CD4-positive, alpha-beta T cell treated with Interleukin-12 subunit alpha and Interleukin-12 subunit beta, for 1 hour (primary cell): ENCODE measurements at regions not wholly inside any gene's neighbourhood (a gene's known extent, or its start where the extent isn't known, plus 50 kb on each side); places are given as distances from the start of the nearest gene placed in this dataset.

Experiments used
- DNase-seq: peaks from one replicate; pipeline ENCODE4 v3.0.0-alpha.2; 2020

DNA sequence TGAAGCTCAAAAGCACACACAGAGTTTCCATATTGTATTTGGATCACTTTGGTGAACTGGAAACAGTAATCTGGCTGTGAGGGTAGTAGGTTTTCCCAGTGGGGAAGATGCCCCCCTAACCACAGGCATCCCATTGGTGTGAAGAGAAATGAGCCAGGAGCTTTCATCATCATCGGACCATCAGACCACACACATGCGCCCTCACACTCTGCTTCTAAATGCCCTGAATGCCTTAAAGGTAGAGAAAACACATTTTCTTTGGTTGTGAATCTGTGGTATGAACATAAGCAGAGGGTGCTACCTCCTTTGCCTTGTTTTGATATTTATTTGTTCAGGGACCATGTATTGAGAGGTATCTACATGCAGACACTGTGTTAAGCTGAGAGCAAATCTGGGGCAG is 79.0 kb upstream of the DNAH14 start:
- DNase-seq, result no peak

DNA sequence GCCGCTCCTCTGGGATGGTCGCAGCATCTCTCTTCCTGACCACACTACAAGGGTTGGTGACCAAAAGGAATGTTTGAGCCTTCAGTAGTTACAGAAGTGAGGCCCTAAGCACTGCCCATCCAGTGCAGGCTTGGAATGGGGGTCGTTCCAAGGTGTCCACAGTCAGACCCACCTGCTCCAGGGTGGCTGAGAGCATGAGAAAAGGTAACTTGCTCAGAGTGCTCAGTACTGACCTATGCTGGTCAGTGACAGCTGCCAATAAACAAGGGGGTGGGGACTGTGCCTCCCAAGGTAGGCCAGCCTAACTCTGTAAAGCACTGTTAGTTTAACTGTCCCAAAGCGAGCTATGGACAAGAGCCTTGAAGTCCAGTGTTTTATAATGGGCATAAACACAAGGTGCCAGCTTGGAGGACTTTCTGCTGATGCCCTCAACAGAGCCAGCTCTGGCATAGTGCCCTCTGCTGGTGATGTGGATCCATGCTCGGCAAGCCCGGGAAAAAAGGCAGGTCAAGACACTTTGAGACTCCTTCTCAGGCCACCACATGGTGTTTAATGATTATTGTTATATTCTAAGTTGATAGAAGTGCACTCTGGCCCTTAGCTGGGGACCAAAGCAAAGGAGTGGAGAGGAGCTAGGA is 78.1 kb upstream of the DNAH14 start:
- peak; percentile 44 for DNase-seq

DNA sequence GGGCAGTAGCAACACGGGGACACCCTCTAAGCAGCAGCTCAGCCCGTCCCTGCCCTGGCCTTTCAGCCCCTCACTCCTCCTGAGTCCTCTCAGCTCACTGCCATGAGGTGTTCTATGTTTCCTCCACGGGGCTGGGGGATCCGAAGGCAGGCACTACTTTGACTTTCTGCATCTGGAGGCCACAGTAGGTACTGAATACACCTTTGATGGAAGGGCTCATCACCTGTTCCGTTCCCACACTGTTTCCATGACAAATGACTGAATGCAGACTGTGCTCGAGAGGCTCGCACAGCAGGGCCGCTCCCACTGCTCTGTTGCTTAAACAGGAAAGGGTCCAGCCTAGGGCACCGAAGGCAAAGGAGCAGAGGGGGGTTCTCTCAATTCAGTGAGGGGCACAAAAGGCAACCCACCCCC is 77.6 kb upstream of the DNAH14 start:
- no peak for DNase-seq

DNA sequence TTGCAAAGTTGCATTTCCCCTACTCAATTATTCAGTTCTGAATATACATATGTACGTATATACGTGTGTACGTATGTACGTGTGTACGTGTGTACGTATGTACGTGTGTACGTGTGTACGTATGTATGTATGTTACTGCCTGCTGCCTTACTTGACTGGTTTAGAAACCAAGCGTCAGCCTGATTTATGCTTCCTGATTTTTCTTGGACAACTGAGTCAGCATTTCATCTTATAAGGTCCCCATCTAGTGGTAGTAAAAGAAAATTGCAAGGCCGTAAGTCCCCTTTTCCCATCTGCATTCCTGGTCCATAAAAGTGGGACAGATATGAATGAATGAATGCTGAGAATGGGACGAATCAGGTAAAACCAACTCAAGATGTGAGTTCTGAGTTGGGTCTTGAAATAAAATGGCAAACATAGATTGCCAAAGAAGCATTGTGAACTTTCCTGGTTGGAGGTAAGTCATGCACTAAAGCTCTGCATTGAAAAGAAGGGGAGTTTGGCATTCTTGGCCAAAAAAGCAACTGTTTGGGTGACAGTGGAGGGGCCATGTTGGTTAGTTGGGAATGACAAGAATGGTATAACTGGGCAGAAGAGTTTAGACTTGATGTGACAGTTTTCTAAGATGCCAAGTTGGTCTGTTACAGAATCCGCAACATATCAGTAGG is 76.4 kb upstream of the DNAH14 start:
- no peak for DNase-seq

DNA sequence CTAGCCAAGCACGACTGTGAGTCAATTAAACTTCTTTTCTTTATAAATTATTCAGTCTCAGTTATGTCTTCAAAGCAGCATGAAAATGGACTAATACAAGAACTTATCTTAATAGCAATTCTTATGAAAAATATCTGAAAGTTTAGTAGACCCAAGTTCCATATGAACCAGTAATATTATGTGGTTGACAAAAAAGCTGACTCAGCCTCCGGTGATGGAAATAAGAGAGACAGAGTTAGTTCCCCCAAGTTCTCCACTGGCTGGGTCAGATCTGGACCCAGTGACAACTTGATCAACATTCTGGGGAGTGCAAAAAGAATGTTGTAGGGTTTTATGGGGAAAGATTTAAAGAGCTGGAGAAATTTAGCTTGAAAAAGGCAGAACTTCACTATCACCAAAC is 72.5 kb upstream of the DNAH14 start:
- DNase-seq, result no peak

DNA sequence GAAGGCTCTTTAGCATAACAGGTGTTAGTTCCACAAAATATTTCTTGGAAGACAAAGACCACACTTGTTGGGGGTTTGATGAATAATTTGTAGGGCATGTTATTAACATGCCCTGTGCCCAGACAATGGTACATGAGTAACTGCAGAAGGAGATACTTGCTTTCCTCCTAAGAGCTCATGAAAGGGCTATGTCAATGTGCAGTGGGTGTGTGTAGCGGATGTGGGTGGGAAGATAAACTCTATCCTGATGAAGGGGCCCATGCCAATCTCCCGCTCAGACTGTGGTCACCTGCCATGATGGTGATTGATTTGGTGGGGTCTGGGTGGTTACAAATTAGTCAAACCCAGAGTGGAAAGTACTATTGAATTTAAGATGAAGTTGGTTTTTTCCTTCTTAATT is 69.8 kb upstream of the DNAH14 start:
- no peak for DNase-seq

DNA sequence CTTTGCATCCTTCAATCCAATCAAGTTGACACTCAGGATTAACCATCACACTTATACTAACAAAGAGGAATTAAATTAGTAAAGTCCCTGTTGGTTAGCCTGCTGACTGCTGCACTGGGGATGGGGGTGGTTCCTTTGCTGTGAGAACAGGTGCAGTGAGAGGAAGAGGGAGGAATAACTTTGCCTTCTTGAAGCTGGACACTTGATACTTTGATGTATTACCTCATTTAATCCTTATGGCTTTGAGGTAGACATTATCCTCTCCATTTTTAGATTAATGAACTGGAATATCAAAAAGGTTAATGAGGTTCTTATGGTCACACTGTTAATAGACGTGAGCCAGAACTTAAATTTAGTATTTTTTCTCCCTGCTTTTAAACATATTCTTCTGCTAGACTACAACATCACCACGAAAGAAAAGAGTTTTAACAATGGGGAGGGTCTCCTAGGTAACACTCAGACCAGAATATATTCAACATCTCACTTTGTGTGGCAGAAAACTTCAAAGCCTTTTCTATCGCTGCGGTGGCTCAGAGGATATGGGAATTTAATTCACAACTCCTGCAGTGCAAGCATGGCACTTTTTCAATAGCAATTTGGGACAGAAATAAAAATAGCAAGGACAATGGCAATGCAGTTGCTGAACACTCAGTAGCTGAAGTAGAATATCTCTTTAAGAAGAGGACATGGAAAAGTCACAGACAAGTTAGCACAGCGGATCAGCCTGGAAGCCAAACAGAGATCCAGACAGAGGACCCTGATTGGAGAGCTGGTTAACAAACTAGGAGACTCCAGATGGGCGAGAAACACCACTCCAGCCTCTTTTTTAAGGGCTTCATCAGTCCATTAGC is 68.8 kb upstream of the DNAH14 start:
- no peak for DNase-seq

DNA sequence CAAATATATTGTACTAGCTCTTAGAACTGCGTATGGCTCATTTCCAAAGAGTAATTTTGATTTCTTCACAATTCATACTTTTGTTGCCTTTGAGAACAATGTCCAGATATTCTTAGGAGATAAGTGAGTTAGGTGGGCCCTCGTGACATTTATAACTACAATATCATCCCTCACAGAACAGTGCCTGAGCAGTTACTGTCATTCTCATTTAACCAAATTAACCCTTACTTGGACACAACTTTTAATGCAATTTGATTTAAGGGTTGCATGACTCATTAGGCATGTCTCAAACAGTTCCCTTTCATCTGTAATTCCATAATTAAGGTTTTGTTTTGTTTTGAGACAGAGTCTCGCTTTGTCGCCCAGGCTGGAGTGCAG is 68.1 kb upstream of the DNAH14 start:
- no peak for DNase-seq

DNA sequence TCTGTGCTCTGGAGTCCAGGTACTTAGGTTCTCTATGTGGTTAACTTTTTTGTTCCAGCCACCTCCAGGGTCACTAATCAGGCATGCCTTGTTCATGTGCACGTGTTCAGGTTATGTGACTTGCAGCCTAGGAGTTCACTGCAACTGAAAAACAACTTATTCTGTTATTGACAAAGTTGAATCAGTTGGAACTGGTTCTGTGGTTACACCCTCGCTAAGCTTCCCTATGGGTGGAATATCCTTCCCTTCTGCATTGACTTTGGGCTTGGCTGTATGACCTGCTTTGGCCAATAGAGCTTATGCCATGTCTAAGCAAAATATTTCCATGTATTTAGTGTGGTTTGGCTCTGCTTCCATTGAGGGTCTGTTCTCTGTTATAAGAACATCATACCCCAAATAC is 66.0 kb upstream of the DNAH14 start:
- no peak for DNase-seq

DNA sequence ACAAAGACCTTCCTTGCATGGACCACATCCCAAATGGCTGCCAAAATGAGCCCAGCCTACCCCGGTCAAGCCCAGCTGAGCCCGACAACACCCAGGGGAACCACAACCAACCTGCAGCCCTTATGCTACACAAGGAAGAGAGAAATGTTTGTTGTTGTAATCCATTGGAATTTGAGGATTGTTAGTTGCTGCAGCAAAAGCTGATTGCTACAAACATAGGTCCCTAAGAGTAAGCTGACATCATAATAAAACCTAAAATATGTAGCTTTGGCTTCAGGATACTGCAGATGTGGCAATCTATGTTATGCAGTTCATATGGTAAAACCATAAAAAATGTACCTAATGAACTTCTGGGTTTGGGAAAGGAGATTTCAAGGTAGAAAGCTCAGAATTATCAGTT is 65.5 kb upstream of the DNAH14 start:
- no peak for DNase-seq

DNA sequence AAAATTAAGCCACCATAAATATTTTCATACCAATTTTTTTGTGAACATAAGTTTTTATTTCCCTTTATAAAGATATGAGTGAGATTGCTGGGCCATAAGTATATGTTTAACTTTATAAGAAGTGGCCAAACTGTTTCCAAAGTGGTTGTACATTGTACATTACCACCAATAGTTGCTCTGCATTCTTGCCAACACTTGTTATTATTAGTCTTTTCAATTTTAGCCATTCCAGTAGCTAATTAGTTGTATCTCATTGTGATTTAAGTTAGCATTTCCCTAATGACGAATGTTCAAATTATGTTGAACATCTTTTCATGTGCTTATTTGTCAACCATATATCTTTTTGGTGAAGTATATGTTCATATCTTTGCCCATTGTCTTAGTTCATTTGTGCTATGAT is 64.0 kb upstream of the DNAH14 start:
- no peak for DNase-seq

DNA sequence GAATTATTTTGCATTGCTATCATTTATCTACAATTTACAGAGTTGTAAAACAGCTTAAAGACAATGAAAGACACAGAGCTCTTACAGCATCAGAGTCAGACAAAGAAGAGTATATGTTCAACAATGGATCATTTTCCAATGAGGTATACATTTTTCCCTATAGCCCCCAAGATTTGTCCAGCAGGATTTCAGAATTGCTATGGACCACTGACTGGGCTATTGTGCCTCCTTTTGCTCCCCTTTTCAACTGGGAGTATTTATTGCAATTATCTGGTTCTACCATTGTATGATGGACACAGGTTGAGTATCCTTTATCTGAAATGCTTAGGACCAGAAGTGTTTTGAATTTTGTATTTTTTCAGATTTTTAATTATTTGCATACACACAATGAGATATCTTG is 62.5 kb upstream of the DNAH14 start:
- no peak for DNase-seq

DNA sequence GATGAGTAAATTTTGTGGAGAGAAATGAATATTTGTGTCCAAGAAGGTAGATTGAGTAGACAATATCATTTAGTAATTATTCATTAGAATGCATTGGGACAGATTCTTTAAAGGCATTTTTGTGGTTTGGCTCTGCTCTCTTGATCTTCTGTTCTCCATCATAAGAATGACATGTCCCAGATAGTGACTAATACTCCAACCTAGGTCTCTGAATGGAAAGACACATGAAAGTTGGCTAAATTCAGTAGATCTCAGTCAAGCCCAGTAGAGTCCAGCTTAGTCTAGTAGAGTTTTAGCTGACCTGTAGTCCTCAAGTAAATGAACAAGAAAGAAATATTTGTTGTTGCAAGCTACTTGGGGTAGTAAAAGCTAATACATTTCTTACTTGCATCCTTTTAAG is 61.8 kb upstream of the DNAH14 start:
- no peak for DNase-seq

DNA sequence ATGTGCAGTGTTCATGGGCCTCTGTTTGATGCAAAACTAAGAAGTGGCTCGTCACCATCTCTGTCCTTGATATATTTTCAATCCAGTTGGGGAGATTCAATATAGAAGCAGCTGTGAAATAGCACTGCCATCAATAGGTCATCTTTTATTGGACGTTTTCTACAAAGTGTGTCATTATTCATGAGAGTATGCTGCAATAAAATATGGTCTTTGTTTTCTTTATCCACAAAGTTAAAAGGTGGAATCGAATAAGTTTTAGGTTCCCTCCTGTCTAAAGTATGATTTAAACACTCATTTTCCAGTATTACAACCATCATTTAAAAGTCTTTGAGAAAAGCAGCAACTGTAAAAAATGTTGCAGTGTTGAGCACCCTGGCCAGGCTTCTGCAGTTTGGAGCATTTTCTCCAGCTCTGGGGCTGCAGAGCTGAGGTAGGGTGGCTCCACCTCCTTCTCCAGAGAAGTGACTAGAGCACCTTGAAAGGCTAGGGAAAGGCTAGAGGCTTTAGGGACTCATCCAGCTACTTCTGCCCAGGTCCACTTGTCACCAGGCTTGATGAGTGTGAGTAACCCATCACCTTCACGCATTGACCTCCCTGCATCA is 56.5 kb upstream of the DNAH14 start:
- DNase-seq, result no peak

DNA sequence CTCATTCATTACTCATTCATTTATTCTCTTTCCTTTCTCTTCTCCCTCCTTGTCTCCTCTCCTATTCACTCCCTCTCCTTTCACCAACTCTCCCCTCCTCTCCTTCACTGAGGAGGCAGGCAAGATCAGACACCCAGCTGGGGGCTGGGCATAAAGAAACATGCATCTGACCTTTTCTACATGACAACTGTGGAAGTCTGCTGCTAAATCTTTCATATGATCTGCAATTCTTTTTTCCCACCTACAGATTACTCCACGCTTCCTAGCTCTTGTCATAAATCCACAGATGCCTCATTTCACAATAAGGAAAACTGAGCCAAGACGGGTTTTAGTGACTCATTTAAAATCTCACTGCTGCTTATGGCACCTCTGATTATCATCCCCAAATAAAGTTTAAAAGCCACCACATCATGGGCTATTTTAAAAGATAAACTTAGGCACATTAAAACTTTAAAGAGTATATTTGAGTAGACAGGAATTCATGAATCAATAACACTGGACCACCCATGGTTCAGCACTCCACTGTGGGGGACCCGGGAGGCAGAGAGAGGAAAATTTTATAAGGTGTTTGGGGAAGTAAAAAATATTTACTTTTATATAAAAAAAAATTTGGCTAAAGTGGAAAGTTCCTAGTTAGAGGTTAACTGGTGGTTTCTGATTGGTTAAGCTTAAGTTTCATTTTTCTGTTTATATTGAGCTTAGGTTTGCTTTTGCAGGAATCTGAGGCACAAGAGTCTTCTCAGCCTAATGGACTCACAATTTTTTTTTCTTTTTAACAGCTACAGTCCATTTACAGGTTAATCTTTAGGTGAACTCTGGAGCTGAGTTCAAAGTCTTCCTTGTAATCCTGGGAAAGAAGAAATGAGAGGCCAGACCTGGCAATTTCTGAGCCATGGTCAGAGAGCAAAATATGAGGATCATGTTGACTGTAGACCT is 55.8 kb upstream of the DNAH14 start:
- no peak for DNase-seq

DNA sequence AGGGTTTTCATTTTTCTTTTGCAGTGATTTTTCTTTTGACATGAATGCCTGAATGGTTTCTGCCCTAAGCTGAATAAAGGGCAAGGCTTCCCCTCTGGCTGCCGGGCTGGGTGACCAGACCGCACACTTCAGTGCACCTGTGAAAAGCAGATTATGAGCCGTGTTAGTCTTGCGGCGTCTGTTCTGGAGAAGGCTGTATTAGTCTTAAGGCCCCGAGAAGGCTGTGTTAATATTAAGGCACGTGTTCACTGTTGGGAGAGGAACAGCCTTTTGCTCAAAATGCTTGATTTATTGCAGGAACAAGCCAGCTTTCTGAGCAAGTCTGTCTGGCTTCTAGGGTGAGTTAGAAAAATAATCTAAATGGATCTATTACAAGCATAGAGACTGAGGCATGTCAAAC is 54.7 kb upstream of the DNAH14 start:
- DNase-seq, result no peak

DNA sequence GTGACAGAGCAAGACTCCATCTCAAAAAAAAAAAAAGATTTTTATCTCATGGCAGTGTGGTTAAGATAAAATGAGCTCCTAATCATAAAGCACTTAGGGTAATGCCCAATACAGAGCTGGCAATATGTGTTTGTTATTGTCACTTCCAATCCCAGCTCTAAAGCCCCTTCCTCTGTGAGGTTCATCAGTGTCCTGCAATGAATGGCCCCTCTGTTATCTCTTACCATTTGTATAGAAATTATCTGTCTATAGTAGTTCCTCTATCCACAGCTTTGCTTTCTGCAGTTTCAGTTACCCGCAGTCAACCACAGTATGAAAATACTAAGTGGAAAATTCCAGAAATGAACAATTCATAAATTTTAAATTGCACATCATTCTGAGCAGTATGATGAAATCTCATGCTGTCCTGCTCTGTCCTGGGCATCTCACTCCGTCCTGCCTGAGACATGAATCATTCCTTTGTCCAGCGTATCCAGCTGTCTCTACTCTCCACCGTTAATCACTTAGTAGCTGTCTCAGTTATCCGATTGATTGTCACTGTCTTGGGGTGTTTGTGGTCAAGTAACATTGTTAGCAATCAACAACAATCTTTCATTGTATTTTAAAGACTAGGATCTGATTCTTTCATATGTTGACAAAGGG is 50.2 kb upstream of the DNAH14 start:
- DNase-seq, result no peak
